ENCODE measurements at regions not wholly inside any gene's neighbourhood (a gene's known extent, or its start where the extent isn't known, plus 50 kb on each side); places are given as distances from the start of the nearest gene placed in this dataset.

GRCh38 chr2:196584903-196585302 is 54.6 kb upstream of the CCDC150 start:
- TF ChIP-seq TAF1 (IDR thresholded peaks at IDR 0.05; ENCODE audit: low read depth) (no peak), EP300 (IDR thresholded peaks at IDR 0.05; ENCODE audit: borderline replicate concordance) (no peak), ZBTB7A (IDR thresholded peaks at IDR 0.05; ENCODE audit: low read depth) (no peak), TEAD4 (IDR thresholded peaks at IDR 0.05) (no peak), USF1 (IDR thresholded peaks at IDR 0.05) (no peak), FOXM1 (IDR thresholded peaks at IDR 0.05; ENCODE audit: borderline replicate concordance, low read depth) (no peak), CEBPB (IDR thresholded peaks at IDR 0.05) (no peak), EGR1 (IDR thresholded peaks at IDR 0.05) (no peak), TCF12 (IDR thresholded peaks at IDR 0.05; ENCODE audit: low read depth) (no peak), YY1 (IDR thresholded peaks at IDR 0.05; ENCODE audit: low read depth) (no peak), REST (IDR thresholded peaks at IDR 0.05; ENCODE audit: low read depth) (no peak), NFIC (IDR thresholded peaks at IDR 0.05) (no peak), RAD21 (IDR thresholded peaks at IDR 0.05; ENCODE audit: low read depth) (no peak), CREB1 (IDR thresholded peaks at IDR 0.05; ENCODE audit: low read depth) (no peak)
- TF ChIP-seq, protein P1, sequence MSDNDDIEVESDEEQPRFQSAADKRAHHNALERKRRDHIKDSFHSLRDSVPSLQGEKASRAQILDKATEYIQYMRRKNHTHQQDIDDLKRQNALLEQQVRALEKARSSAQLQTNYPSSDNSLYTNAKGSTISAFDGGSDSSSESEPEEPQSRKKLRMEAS (IDR thresholded peaks at IDR 0.05) = no peak

DNA sequence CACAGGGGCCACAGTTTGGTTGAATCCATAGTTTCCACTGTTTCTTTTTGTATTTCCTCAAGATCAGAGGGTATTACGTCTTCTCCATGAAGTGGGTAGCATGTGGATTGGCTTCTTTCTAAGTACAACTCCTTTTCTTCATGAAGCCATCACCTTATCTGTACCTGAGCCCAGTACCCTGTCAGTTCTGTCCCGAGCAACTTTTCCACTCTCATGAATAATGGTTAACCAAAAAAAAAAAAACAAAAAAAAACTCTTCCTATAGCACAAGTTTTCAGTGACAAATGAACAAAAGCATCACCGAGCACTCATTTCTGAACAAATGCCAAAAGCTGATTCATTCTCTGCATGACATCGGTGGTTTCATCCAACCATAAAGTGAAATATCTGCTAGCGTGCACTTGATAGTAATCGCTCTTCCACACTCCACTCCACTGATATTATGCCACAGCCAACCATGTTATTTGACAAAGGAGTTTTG is 53.0 kb upstream of the CCDC150 start:
- TF ChIP-seq NFIC (IDR thresholded peaks at IDR 0.05) (peak; percentile 76), EGR1 (IDR thresholded peaks at IDR 0.05) (no peak)

GRCh38 chr2:196587056-196587455 is 52.5 kb upstream of the CCDC150 start:
- TF ChIP-seq NFIC (IDR thresholded peaks at IDR 0.05) (no peak), EGR1 (IDR thresholded peaks at IDR 0.05) (no peak), FOXM1 (IDR thresholded peaks at IDR 0.05; ENCODE audit: borderline replicate concordance, low read depth) (no peak), EP300 (IDR thresholded peaks at IDR 0.05; ENCODE audit: borderline replicate concordance) (no peak), USF1 (IDR thresholded peaks at IDR 0.05) (no peak), YY1 (IDR thresholded peaks at IDR 0.05; ENCODE audit: low read depth) (no peak), REST (IDR thresholded peaks at IDR 0.05; ENCODE audit: low read depth) (no peak), RAD21 (IDR thresholded peaks at IDR 0.05; ENCODE audit: low read depth) (no peak), CREB1 (IDR thresholded peaks at IDR 0.05; ENCODE audit: low read depth) (no peak), TCF12 (IDR thresholded peaks at IDR 0.05; ENCODE audit: low read depth) (no peak), CEBPB (IDR thresholded peaks at IDR 0.05) (no peak), ZBTB7A (IDR thresholded peaks at IDR 0.05; ENCODE audit: low read depth) (no peak), TAF1 (IDR thresholded peaks at IDR 0.05; ENCODE audit: low read depth) (no peak), TEAD4 (IDR thresholded peaks at IDR 0.05) (no peak)
- TF ChIP-seq, protein P1 (IDR thresholded peaks at IDR 0.05) = no peak

GRCh38 chr2:196587739-196588138 is 51.8 kb upstream of the CCDC150 start:
- no peak for TF ChIP-seq CEBPB (IDR thresholded peaks at IDR 0.05)
- TF ChIP-seq, protein P1 (IDR thresholded peaks at IDR 0.05) = no peak
- TF ChIP-seq USF1 (IDR thresholded peaks at IDR 0.05) = no peak
- TF ChIP-seq RAD21 (IDR thresholded peaks at IDR 0.05; ENCODE audit: low read depth) = no peak

GRCh38 chr2:196589419-196589818 is 50.1 kb upstream of the CCDC150 start:
- no peak for TF ChIP-seq CREB1 (IDR thresholded peaks at IDR 0.05; ENCODE audit: low read depth)
- TF ChIP-seq ZBTB7A (IDR thresholded peaks at IDR 0.05; ENCODE audit: low read depth) = no peak
- no peak for TF ChIP-seq TEAD4 (IDR thresholded peaks at IDR 0.05)
- no peak for TF ChIP-seq EGR1 (IDR thresholded peaks at IDR 0.05)
- TF ChIP-seq EP300 (IDR thresholded peaks at IDR 0.05; ENCODE audit: borderline replicate concordance) = no peak
- no peak for TF ChIP-seq TCF12 (IDR thresholded peaks at IDR 0.05; ENCODE audit: low read depth)
- TF ChIP-seq, protein P1 (IDR thresholded peaks at IDR 0.05) = no peak
- no peak for TF ChIP-seq RAD21 (IDR thresholded peaks at IDR 0.05; ENCODE audit: low read depth)
- TF ChIP-seq REST (IDR thresholded peaks at IDR 0.05; ENCODE audit: low read depth) = no peak
- TF ChIP-seq YY1 (IDR thresholded peaks at IDR 0.05; ENCODE audit: low read depth) = no peak
- TF ChIP-seq TAF1 (IDR thresholded peaks at IDR 0.05; ENCODE audit: low read depth) = no peak
- no peak for TF ChIP-seq NFIC (IDR thresholded peaks at IDR 0.05)
